Stimulated activated CD4-positive, alpha-beta T cell treated with anti-CD3 and anti-CD28 coated beads, Interleukin-4, amount 100 ng/mL, for 4 hours (primary cell): ENCODE measurements at regions not wholly inside any gene's neighbourhood (a gene's known extent, or its start where the extent isn't known, plus 50 kb on each side); places are given as distances from the start of the nearest gene placed in this dataset.
"Not testable (repeated sequence)": the region's sequence is repeated elsewhere in the genome, so short reads cannot be mapped to it uniquely, and the experiment has no call there.

Source experiments
- DNase-seq, 2 experiments: peaks; one replicate each; pipeline ENCODE4 v3.0.0-alpha.2; 2020

GRCh38 chr13:50130123-50130946, 115.1 kb downstream of the KCNRG start:
- DNase-seq: no peak

GRCh38 chr13:50131920-50132903, 117.0 kb downstream of the KCNRG start:
- DNase-seq: peak in 1 of 2 experiments; percentile 47

- DNase-seq: no peak
Observed at GRCh38 chr13:50132904-50133357, 117.7 kb downstream of the KCNRG start.

- DNase-seq: no peak
Observed at GRCh38 chr13:50133358-50133953, 118.2 kb downstream of the KCNRG start.

- DNase-seq: no peak
Observed at GRCh38 chr13:50136226-50136625, 121.0 kb downstream of the KCNRG start.

- DNase-seq: no peak
Observed at GRCh38 chr13:50136678-50137077, 121.4 kb downstream of the KCNRG start.

- DNase-seq: not testable (repeated sequence)
Observed at GRCh38 chr13:50139435-50139934, 124.2 kb downstream of the KCNRG start.

- no peak for DNase-seq
Observed at GRCh38 chr13:50140153-50140552, 124.9 kb downstream of the KCNRG start.

- no peak for DNase-seq
Observed at GRCh38 chr13:50140581-50141374, 125.5 kb downstream of the KCNRG start.

GRCh38 chr13:50141375-50141975, 126.2 kb downstream of the KCNRG start:
- DNase-seq: no peak

GRCh38 chr13:50144246-50145160, 129.3 kb downstream of the KCNRG start:
- DNase-seq: no peak

GRCh38 chr13:50149214-50149613, 134.0 kb downstream of the KCNRG start:
- DNase-seq: no peak

GRCh38 chr13:50149932-50150331, 134.7 kb downstream of the KCNRG start:
- no peak for DNase-seq

GRCh38 chr13:50152224-50152623, 137.0 kb downstream of the KCNRG start:
- no peak for DNase-seq

GRCh38 chr13:50152655-50153309, 137.5 kb downstream of the KCNRG start:
- DNase-seq: no peak

- DNase-seq: no peak
Observed at GRCh38 chr13:50153401-50153800, 138.2 kb downstream of the KCNRG start.

- DNase-seq: no peak
Observed at GRCh38 chr13:50153876-50154275, 138.6 kb downstream of the KCNRG start.

- DNase-seq: no peak
Observed at GRCh38 chr13:50154697-50155096, 139.5 kb downstream of the KCNRG start.

GRCh38 chr13:50156140-50156539, 140.9 kb downstream of the KCNRG start:
- no peak for DNase-seq

- no peak for DNase-seq
Observed at GRCh38 chr13:50156561-50157127, 141.4 kb downstream of the KCNRG start.
